ENCODE measurements at regions not wholly inside any gene's neighbourhood (a gene's known extent, or its start where the extent isn't known, plus 50 kb on each side); places are given as distances from the start of the nearest gene placed in this dataset.
"Not testable (repeated sequence)": the region's sequence is repeated elsewhere in the genome, so short reads cannot be mapped to it uniquely, and the experiment has no call there.

- no peaks in the 10 kb centered on the region for H3K4me1 ChIP-seq (ENCODE audit: control insufficient read depth, insufficient read depth, low read length)
- no peaks in the 10 kb centered on the region for H3K36me3 ChIP-seq (ENCODE audit: control insufficient read depth, insufficient read depth, low read length)
- peak in 1 of 6 donors; percentile 4 for DNase-seq (ENCODE audit: low read depth in 4 of 6, low spot score in 6 of 6)
- no peaks in the 10 kb centered on the region for H3K27me3 ChIP-seq (ENCODE audit: control insufficient read depth, insufficient read depth, low read length)
- no peak overlapping the region for H3K27ac ChIP-seq (ENCODE audit: low read depth, low read length)
- no peaks in the 10 kb centered on the region for H3K9me3 ChIP-seq (ENCODE audit: control insufficient read depth, insufficient read depth, low read length)
- 50% methylated on average over 1 of the region's 2 CpGs for WGBS (ENCODE audit: insufficient coverage)
- no peak overlapping the region for H3K4me3 ChIP-seq (ENCODE audit: low read depth, low read length)
Measured at GRCh38 chr21:19523746-19524145, 1120.2 kb upstream of the TMPRSS15 start.

- WGBS (ENCODE audit: insufficient coverage): no CpG with 5 or more reads among the region's 1 CpG
- H3K9me3 ChIP-seq (ENCODE audit: control insufficient read depth, insufficient read depth, low read length): no peaks in the 10 kb centered on the region
- DNase-seq (ENCODE audit: low read depth in 4 of 6, low spot score in 6 of 6): no peak
- H3K27me3 ChIP-seq (ENCODE audit: control insufficient read depth, insufficient read depth, low read length): no peaks in the 10 kb centered on the region
- no peaks in the 10 kb centered on the region for H3K4me1 ChIP-seq (ENCODE audit: control insufficient read depth, insufficient read depth, low read length)
- H3K4me3 ChIP-seq (ENCODE audit: low read depth, low read length): no peak overlapping the region
- H3K36me3 ChIP-seq (ENCODE audit: control insufficient read depth, insufficient read depth, low read length): no peaks in the 10 kb centered on the region
- no peak overlapping the region for H3K27ac ChIP-seq (ENCODE audit: low read depth, low read length)
Measured at GRCh38 chr21:19529031-19529430, 1125.4 kb upstream of the TMPRSS15 start.

GRCh38 chr21:19535356-19535755 lies 1131.8 kb upstream of the TMPRSS15 start:
- 96% methylated on average over 2 of the region's 3 CpGs for WGBS (ENCODE audit: insufficient coverage)
- Histone ChIP-seq H3K4me1 (ENCODE audit: control insufficient read depth, insufficient read depth, low read length) (no peaks in the 10 kb centered on the region), H3K27me3 (ENCODE audit: control insufficient read depth, insufficient read depth, low read length) (no peaks in the 10 kb centered on the region), H3K27ac (ENCODE audit: low read depth, low read length) (no peak overlapping the region), H3K9me3 (ENCODE audit: control insufficient read depth, insufficient read depth, low read length) (no peaks in the 10 kb centered on the region), H3K4me3 (ENCODE audit: low read depth, low read length) (no peak overlapping the region), H3K36me3 (ENCODE audit: control insufficient read depth, insufficient read depth, low read length) (no peaks in the 10 kb centered on the region)
- no peak for DNase-seq (ENCODE audit: low read depth in 4 of 6, low spot score in 6 of 6)

- no CpG with 5 or more reads among the region's 2 CpGs for WGBS (ENCODE audit: insufficient coverage)
- no peaks in the 10 kb centered on the region for H3K36me3 ChIP-seq (ENCODE audit: control insufficient read depth, insufficient read depth, low read length)
- H3K4me3 ChIP-seq (ENCODE audit: low read depth, low read length): no peak overlapping the region
- H3K27ac ChIP-seq (ENCODE audit: low read depth, low read length): no peak overlapping the region
- H3K27me3 ChIP-seq (ENCODE audit: control insufficient read depth, insufficient read depth, low read length): no peaks in the 10 kb centered on the region
- no peaks in the 10 kb centered on the region for H3K4me1 ChIP-seq (ENCODE audit: control insufficient read depth, insufficient read depth, low read length)
- H3K9me3 ChIP-seq (ENCODE audit: control insufficient read depth, insufficient read depth, low read length): no peaks in the 10 kb centered on the region
- DNase-seq (ENCODE audit: low read depth in 4 of 6, low spot score in 6 of 6): peak in 1 of 6 donors; percentile 21
Measured at GRCh38 chr21:19537116-19537515, 1133.5 kb upstream of the TMPRSS15 start.

GRCh38 chr21:19540287-19540686 lies 1136.7 kb upstream of the TMPRSS15 start:
- Histone ChIP-seq H3K36me3 (ENCODE audit: control insufficient read depth, insufficient read depth, low read length) (no peaks in the 10 kb centered on the region), H3K4me1 (ENCODE audit: control insufficient read depth, insufficient read depth, low read length) (no peaks in the 10 kb centered on the region), H3K4me3 (ENCODE audit: low read depth, low read length) (no peak overlapping the region), H3K27me3 (ENCODE audit: control insufficient read depth, insufficient read depth, low read length) (no peaks in the 10 kb centered on the region), H3K27ac (ENCODE audit: low read depth, low read length) (no peak overlapping the region), H3K9me3 (ENCODE audit: control insufficient read depth, insufficient read depth, low read length) (no peaks in the 10 kb centered on the region)
- DNase-seq (ENCODE audit: low read depth in 4 of 6, low spot score in 6 of 6): no peak
- WGBS (ENCODE audit: insufficient coverage): no CpG with 5 or more reads among the region's 2 CpGs

- Histone ChIP-seq H3K9me3 (ENCODE audit: control insufficient read depth, insufficient read depth, low read length) (peaks cover 2% of the 10 kb centered on the region), H3K4me3 (ENCODE audit: low read depth, low read length) (no peak overlapping the region), H3K36me3 (ENCODE audit: control insufficient read depth, insufficient read depth, low read length) (no peaks in the 10 kb centered on the region), H3K27ac (ENCODE audit: low read depth, low read length) (no peak overlapping the region), H3K4me1 (ENCODE audit: control insufficient read depth, insufficient read depth, low read length) (no peaks in the 10 kb centered on the region), H3K27me3 (ENCODE audit: control insufficient read depth, insufficient read depth, low read length) (no peaks in the 10 kb centered on the region)
- DNase-seq (ENCODE audit: low read depth in 4 of 6, low spot score in 6 of 6): peak in 1 of 6 donors; percentile 8
- 100% methylated on average over 1 of the region's 2 CpGs for WGBS (ENCODE audit: insufficient coverage)
Measured at GRCh38 chr21:19541602-19542001, 1138.0 kb upstream of the TMPRSS15 start.

GRCh38 chr21:19544493-19544892 lies 1140.9 kb upstream of the TMPRSS15 start:
- H3K36me3 ChIP-seq (ENCODE audit: control insufficient read depth, insufficient read depth, low read length); H3K9me3 ChIP-seq (ENCODE audit: control insufficient read depth, insufficient read depth, low read length); H3K27ac ChIP-seq (ENCODE audit: low read depth, low read length); H3K4me3 ChIP-seq (ENCODE audit: low read depth, low read length); H3K4me1 ChIP-seq (ENCODE audit: control insufficient read depth, insufficient read depth, low read length); H3K27me3 ChIP-seq (ENCODE audit: control insufficient read depth, insufficient read depth, low read length); DNase-seq (ENCODE audit: low read depth in 4 of 6, low spot score in 6 of 6): not testable (repeated sequence)
- 83% methylated on average over 3 of the region's 4 CpGs for WGBS (ENCODE audit: insufficient coverage)

- no peak overlapping the region for H3K4me3 ChIP-seq (ENCODE audit: low read depth, low read length)
- no peaks in the 10 kb centered on the region for H3K4me1 ChIP-seq (ENCODE audit: control insufficient read depth, insufficient read depth, low read length)
- no peaks in the 10 kb centered on the region for H3K36me3 ChIP-seq (ENCODE audit: control insufficient read depth, insufficient read depth, low read length)
- no peak overlapping the region for H3K27ac ChIP-seq (ENCODE audit: low read depth, low read length)
- H3K9me3 ChIP-seq (ENCODE audit: control insufficient read depth, insufficient read depth, low read length): peaks cover 2% of the 10 kb centered on the region
- no CpG with 5 or more reads among the region's 7 CpGs for WGBS (ENCODE audit: insufficient coverage)
- peak in 4 of 6 donors; percentile 12 to 92 (median 28) for DNase-seq (ENCODE audit: low read depth in 4 of 6, low spot score in 6 of 6)
- no peaks in the 10 kb centered on the region for H3K27me3 ChIP-seq (ENCODE audit: control insufficient read depth, insufficient read depth, low read length)
Measured at GRCh38 chr21:19547951-19548840, 1144.6 kb upstream of the TMPRSS15 start.

GRCh38 chr21:19553919-19554615 lies 1150.5 kb upstream of the TMPRSS15 start:
- H3K36me3 ChIP-seq (ENCODE audit: control insufficient read depth, insufficient read depth, low read length): no peaks in the 10 kb centered on the region
- H3K4me3 ChIP-seq (ENCODE audit: low read depth, low read length): no peak overlapping the region
- no peaks in the 10 kb centered on the region for H3K4me1 ChIP-seq (ENCODE audit: control insufficient read depth, insufficient read depth, low read length)
- no peaks in the 10 kb centered on the region for H3K9me3 ChIP-seq (ENCODE audit: control insufficient read depth, insufficient read depth, low read length)
- WGBS (ENCODE audit: insufficient coverage): 0% methylated on average over 2 of the region's 2 CpGs
- no peak overlapping the region for H3K27ac ChIP-seq (ENCODE audit: low read depth, low read length)
- DNase-seq (ENCODE audit: low read depth in 4 of 6, low spot score in 6 of 6): peak in 4 of 6 donors; percentile 10 to 94 (median 34)
- H3K27me3 ChIP-seq (ENCODE audit: control insufficient read depth, insufficient read depth, low read length): no peaks in the 10 kb centered on the region

Data from spinal cord (tissue), 9 donors.